SK-N-SH (cell line): ENCODE measurements at regions not wholly inside any gene's neighbourhood (a gene's known extent, or its start where the extent isn't known, plus 50 kb on each side); places are given as distances from the start of the nearest gene placed in this dataset.

ENCODE experiments used
- CTCF ChIA-PET: fragments of 300-600, 350-600 bp; formaldehyde crosslinking; extraction: SDS; loops from one replicate; lab custom pipeline; 2021; lab: Yijun Ruan, JAX
- POLR2A ChIA-PET: fragments of 350-600 bp; sonication (Branson Sonifier 250); formaldehyde crosslinking; extraction: SDS; loops from one replicate; lab custom pipeline; 2020; ENCODE audit warnings: antibody characterized with exemption, inconsistent platforms; lab: Yijun Ruan, JAX
- DNase-seq: peaks from one replicate; pipeline ENCODE4 v3.0.0; 2012
- H2AFZ ChIP-seq: fragments of 200-600 bp; sonication (generic); 2 replicates; pipeline ENCODE4 v1.8.1; 2016; ENCODE audit warnings: antibody characterized with exemption, mild to moderate bottlenecking, low read depth
- H3F3A ChIP-seq: fragments of 200-600 bp; sonication (generic); replicated peaks from 2 replicates; pipeline ENCODE3; 2016; ENCODE audit warnings: antibody characterized with exemption, mild to moderate bottlenecking; ENCODE audit not compliant: insufficient read depth
- H3K27ac ChIP-seq, 2 experiments: fragments of 200-500 bp in 1 of 2; fragments of 200-600 bp in 1 of 2; sonication (Bioruptor generic) in 1 of 2; sonication (generic), shearing (Covaris generic) in 1 of 2; 2 replicates each; pipeline versions ENCODE4 v1.5.1 to v1.6.1; 2014 to 2016; ENCODE audit warnings: low read depth in 2 of 2, inconsistent platforms in 1 of 2, low read length in 1 of 2, mild to moderate bottlenecking in 1 of 2, mixed read lengths in 1 of 2
- H3K27me3 ChIP-seq: fragments of 200-600 bp; sonication (generic), shearing (Covaris generic); 2 replicates; pipeline ENCODE4 v1.6.1; 2016; ENCODE audit warnings: mixed run types; ENCODE audit not compliant: insufficient read depth
- H3K36me3 ChIP-seq, 2 experiments: fragments of 200-500 bp in 1 of 2; fragments of 200-600 bp in 1 of 2; sonication (Bioruptor generic) in 1 of 2; sonication (generic) in 1 of 2; replicated peaks in 1 of 2; 2 replicates each; pipeline versions ENCODE3 to v1.5.1; 2014 to 2016; ENCODE audit warnings: low read length in 1 of 2, mild to moderate bottlenecking in 1 of 2; ENCODE audit not compliant: insufficient read depth in 2 of 2, control insufficient read depth in 1 of 2
- H3K4me1 ChIP-seq, 2 experiments: fragments of 200-500 bp in 1 of 2; fragments of 200-600 bp in 1 of 2; sonication (Bioruptor generic) in 1 of 2; sonication (generic), shearing (Covaris generic) in 1 of 2; 2 replicates each; pipeline versions ENCODE4 v1.5.1 to v1.6.1; 2014 to 2016; ENCODE audit warnings: low read depth in 1 of 2, low read length in 1 of 2, mixed run types in 1 of 2; ENCODE audit not compliant: insufficient read depth in 2 of 2, control insufficient read depth in 1 of 2
- H3K4me2 ChIP-seq: fragments of 200-600 bp; sonication (generic), shearing (Covaris generic); 2 replicates; pipeline ENCODE4 v1.6.1; 2017; ENCODE audit warnings: mixed run types
- H3K4me3 ChIP-seq, 2 experiments: fragments of 200-500 bp in 1 of 2; fragments of 200-600 bp in 1 of 2; sonication (Bioruptor generic) in 1 of 2; sonication (generic), shearing (Covaris generic) in 1 of 2; 2 replicates each; pipeline versions ENCODE4 v1.5.1 to v1.8.1; 2014 to 2016; ENCODE audit warnings: low read depth in 2 of 2, inconsistent platforms in 1 of 2, low read length in 1 of 2, mild to moderate bottlenecking in 1 of 2, mixed read lengths in 1 of 2, moderate library complexity in 1 of 2
- H3K79me2 ChIP-seq: fragments of 200-600 bp; sonication (generic); 2 replicates; pipeline ENCODE4 v1.8.1; 2017; ENCODE audit warnings: mild to moderate bottlenecking; ENCODE audit not compliant: insufficient read depth
- H3K9ac ChIP-seq: fragments of 200-600 bp; sonication (generic); 2 replicates; pipeline ENCODE4 v1.6.1; 2017; ENCODE audit warnings: mixed run types
- H3K9me2 ChIP-seq: fragments of 200-600 bp; sonication (generic); 2 replicates; pipeline ENCODE4 v1.6.1; 2017; ENCODE audit warnings: mixed run types
- H3K9me3 ChIP-seq: fragments of 200-600 bp; sonication (generic); 2 replicates; pipeline ENCODE4 v1.6.1; 2017; ENCODE audit warnings: mixed run types, mild to moderate bottlenecking, moderate library complexity
- H4K20me1 ChIP-seq: fragments of 200-600 bp; sonication (generic); 2 replicates; pipeline ENCODE4 v1.6.1; 2017; ENCODE audit warnings: mild to moderate bottlenecking, mixed run types; ENCODE audit not compliant: insufficient read depth
- ELF1 ChIP-seq: IDR thresholded peaks from 2 replicates; pipeline ENCODE4 v1.4.0; 2012
- EP300 ChIP-seq, 2 experiments: IDR thresholded peaks; 2 replicates each; pipeline versions ENCODE4 v1.4.0 to v1.6.1; 2012; ENCODE audit warnings: borderline replicate concordance in 1 of 2, low read depth in 1 of 2, low read length in 1 of 2
- FOSL2 ChIP-seq: IDR thresholded peaks from 2 replicates; pipeline ENCODE4 v1.4.0; 2012; ENCODE audit warnings: low read depth, mild to moderate bottlenecking, moderate library complexity, borderline replicate concordance
- FOXJ3 ChIP-seq: sonication (generic); formaldehyde crosslinking; IDR thresholded peaks from 2 replicates; pipeline ENCODE4 v1.5.1; 2020; ENCODE audit warnings: mild to moderate bottlenecking, missing genetic modification reagents
- NFIC ChIP-seq: IDR thresholded peaks from 2 replicates; pipeline ENCODE4 v1.4.0; 2012; ENCODE audit warnings: borderline replicate concordance
- RAD21 ChIP-seq: IDR thresholded peaks from 2 replicates; pipeline ENCODE4 v1.6.1; 2012; ENCODE audit warnings: mild to moderate bottlenecking, low read length
- RFX5 ChIP-seq: IDR thresholded peaks from 2 replicates; pipeline ENCODE4 v1.6.1; 2012; ENCODE audit warnings: mild to moderate bottlenecking, improper control_type of control experiment, low read length
- SIN3A ChIP-seq: IDR thresholded peaks from 2 replicates; pipeline ENCODE4 v1.6.1; 2012; ENCODE audit warnings: low read depth, mild to moderate bottlenecking, low read length, moderate library complexity, borderline replicate concordance
- YY1 ChIP-seq: IDR thresholded peaks from 2 replicates; pipeline ENCODE4 v1.4.0; 2012; ENCODE audit warnings: low read depth, mild to moderate bottlenecking
- WGBS: methylation state at CpG from one replicate; pipeline ENCODE4 v1.1.6; 2017; ENCODE audit warnings: low lambda C conversion rate; 5-methylcytosine and 5-hydroxymethylcytosine counted together
- TF ChIP-seq, protein P1 (sequence below): IDR thresholded peaks from 2 replicates; pipeline ENCODE4 v1.6.1; 2012; ENCODE audit warnings: mild to moderate bottlenecking, low read depth, low read length, moderate library complexity
- TF ChIP-seq, protein P2 (sequence below): IDR thresholded peaks from 2 replicates; pipeline ENCODE4 v1.4.0; 2012; ENCODE audit warnings: low read depth, borderline replicate concordance
- TF ChIP-seq, protein P3 (sequence below): fragments of 200-600 bp; sonication (generic); IDR thresholded peaks from 2 replicates; pipeline ENCODE4 v1.6.1; 2017; ENCODE audit warnings: antibody characterized with exemption, mild to moderate bottlenecking, moderate library complexity
- TF ChIP-seq, protein P4 (sequence below): fragments of 150-350 bp; IDR thresholded peaks from 2 replicates; pipeline ENCODE4 v1.6.1; 2017; ENCODE audit warnings: antibody characterized with exemption, low read length, low read depth, borderline replicate concordance

DNA sequence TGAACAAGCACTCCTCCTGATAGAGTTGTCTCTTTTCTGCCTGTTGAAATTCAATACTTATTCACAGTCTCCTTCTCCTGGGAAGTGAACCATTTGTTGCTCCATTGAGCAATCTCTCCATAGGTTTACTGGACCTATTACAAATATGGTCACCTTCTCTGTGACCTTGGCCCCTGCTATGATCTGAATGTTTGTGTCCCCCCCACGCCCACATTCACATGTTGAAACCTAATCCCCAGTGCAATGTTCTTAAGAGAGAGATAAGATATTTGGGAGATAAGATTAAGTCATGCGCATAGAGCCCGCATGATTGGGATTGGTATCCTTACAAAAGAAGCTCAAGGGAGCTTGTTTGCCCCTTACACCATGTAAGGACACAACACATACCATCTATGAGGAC lies 54.1 kb upstream of the GABRE start:
- ChIA-PET CTCF (no interaction called here), POLR2A (no interaction called here)
- no peaks in the 10 kb centered on the region for H3K9me2 ChIP-seq
- H3K9me3 ChIP-seq = no peaks in the 10 kb centered on the region
- H3K27me3 ChIP-seq = no peaks in the 10 kb centered on the region; the same call in 1 of the 2 replicates
- no peak for DNase-seq
- no peaks in the 10 kb centered on the region for H3F3A ChIP-seq
- no peaks in the 10 kb centered on the region for H3K36me3 ChIP-seq
- H3K9ac ChIP-seq = no peak overlapping the region
- H3K4me2 ChIP-seq = no peak overlapping the region
- H3K4me3 ChIP-seq = no peak overlapping the region
- no peak overlapping the region for H3K27ac ChIP-seq
- H3K79me2 ChIP-seq = no peaks in the 10 kb centered on the region
- H2AFZ ChIP-seq = no peak overlapping the region
- no peaks in the 10 kb centered on the region for H3K4me1 ChIP-seq
- H4K20me1 ChIP-seq = no peaks in the 10 kb centered on the region
- TF ChIP-seq SIN3A = no peak
- TF ChIP-seq, protein P1, sequence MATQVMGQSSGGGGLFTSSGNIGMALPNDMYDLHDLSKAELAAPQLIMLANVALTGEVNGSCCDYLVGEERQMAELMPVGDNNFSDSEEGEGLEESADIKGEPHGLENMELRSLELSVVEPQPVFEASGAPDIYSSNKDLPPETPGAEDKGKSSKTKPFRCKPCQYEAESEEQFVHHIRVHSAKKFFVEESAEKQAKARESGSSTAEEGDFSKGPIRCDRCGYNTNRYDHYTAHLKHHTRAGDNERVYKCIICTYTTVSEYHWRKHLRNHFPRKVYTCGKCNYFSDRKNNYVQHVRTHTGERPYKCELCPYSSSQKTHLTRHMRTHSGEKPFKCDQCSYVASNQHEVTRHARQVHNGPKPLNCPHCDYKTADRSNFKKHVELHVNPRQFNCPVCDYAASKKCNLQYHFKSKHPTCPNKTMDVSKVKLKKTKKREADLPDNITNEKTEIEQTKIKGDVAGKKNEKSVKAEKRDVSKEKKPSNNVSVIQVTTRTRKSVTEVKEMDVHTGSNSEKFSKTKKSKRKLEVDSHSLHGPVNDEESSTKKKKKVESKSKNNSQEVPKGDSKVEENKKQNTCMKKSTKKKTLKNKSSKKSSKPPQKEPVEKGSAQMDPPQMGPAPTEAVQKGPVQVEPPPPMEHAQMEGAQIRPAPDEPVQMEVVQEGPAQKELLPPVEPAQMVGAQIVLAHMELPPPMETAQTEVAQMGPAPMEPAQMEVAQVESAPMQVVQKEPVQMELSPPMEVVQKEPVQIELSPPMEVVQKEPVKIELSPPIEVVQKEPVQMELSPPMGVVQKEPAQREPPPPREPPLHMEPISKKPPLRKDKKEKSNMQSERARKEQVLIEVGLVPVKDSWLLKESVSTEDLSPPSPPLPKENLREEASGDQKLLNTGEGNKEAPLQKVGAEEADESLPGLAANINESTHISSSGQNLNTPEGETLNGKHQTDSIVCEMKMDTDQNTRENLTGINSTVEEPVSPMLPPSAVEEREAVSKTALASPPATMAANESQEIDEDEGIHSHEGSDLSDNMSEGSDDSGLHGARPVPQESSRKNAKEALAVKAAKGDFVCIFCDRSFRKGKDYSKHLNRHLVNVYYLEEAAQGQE = no peak
- TF ChIP-seq FOSL2 = no peak
- 28% methylated on average over 3 of the region's 3 CpGs for WGBS

DNA sequence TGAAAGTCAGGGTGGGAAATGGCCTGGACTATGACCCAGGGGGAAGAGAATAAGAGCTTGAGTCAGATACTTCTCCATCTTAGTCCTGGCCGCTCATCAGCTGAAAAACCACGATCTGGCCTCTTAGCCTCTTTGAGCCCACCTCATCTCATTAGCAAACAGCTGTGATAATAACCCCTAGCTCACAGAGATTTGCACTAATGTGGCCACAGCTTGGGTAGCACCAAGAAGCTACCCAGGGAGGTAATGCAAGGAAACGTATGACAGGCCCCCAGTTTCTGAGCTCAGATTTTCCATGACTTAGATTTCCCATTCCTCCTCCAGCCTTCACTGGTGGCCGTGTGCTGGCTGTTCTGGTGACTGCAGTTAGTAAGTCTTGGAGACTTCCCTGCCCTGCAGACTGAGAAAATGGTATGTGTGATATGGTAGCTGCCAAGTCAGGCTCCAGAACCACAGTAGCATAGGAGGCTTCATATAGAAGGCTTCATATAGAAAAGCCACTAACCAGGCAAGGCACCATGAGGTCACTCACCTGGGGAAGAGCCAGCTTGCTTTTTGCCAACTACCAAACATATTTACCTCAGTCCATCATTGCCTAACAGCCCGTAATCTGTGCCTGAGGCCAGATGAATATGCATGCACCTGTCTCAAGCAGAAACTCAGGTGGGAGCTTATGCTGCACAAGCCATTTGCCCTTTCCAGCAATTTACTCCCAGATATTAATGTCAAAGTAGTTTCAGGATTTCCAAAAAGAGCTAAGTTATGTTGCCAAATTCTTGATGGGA lies 51.4 kb upstream of the GABRE start:
- Histone ChIP-seq H3K9me2 (no peaks in the 10 kb centered on the region), H3K4me1 (no peaks in the 10 kb centered on the region), H2AFZ (no peak overlapping the region), H3K27ac (no peak overlapping the region), H3K4me2 (no peak overlapping the region), H3K4me3 (no peak overlapping the region), H3K36me3 (no peaks in the 10 kb centered on the region), H3K79me2 (no peaks in the 10 kb centered on the region), H3K27me3 (no peaks in the 10 kb centered on the region; the same call in 1 of the 2 replicates), H3K9me3 (no peaks in the 10 kb centered on the region), H3F3A (no peaks in the 10 kb centered on the region), H4K20me1 (no peaks in the 10 kb centered on the region), H3K9ac (no peak overlapping the region)
- 12% methylated on average over 5 of the region's 5 CpGs for WGBS
- ChIA-PET POLR2A (no interaction called here), CTCF (no interaction called here)
- no peak for DNase-seq
- TF ChIP-seq NFIC (no peak), FOXJ3 (CRISPR knock-in tag) (no peak), YY1 (no peak), FOSL2 (no peak), RAD21 (no peak), ELF1 (no peak), RFX5 (no peak), EP300 (IDR thresholded peaks at IDR 0.05; ENCODE audit: borderline replicate concordance in 1 of 2, low read depth in 1 of 2, low read length in 1 of 2) (no peak)
- TF ChIP-seq, protein P2, sequence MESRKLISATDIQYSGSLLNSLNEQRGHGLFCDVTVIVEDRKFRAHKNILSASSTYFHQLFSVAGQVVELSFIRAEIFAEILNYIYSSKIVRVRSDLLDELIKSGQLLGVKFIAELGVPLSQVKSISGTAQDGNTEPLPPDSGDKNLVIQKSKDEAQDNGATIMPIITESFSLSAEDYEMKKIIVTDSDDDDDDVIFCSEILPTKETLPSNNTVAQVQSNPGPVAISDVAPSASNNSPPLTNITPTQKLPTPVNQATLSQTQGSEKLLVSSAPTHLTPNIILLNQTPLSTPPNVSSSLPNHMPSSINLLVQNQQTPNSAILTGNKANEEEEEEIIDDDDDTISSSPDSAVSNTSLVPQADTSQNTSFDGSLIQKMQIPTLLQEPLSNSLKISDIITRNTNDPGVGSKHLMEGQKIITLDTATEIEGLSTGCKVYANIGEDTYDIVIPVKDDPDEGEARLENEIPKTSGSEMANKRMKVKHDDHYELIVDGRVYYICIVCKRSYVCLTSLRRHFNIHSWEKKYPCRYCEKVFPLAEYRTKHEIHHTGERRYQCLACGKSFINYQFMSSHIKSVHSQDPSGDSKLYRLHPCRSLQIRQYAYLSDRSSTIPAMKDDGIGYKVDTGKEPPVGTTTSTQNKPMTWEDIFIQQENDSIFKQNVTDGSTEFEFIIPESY = no peak
- TF ChIP-seq, protein P3, sequence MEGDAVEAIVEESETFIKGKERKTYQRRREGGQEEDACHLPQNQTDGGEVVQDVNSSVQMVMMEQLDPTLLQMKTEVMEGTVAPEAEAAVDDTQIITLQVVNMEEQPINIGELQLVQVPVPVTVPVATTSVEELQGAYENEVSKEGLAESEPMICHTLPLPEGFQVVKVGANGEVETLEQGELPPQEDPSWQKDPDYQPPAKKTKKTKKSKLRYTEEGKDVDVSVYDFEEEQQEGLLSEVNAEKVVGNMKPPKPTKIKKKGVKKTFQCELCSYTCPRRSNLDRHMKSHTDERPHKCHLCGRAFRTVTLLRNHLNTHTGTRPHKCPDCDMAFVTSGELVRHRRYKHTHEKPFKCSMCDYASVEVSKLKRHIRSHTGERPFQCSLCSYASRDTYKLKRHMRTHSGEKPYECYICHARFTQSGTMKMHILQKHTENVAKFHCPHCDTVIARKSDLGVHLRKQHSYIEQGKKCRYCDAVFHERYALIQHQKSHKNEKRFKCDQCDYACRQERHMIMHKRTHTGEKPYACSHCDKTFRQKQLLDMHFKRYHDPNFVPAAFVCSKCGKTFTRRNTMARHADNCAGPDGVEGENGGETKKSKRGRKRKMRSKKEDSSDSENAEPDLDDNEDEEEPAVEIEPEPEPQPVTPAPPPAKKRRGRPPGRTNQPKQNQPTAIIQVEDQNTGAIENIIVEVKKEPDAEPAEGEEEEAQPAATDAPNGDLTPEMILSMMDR = no peak
- TF ChIP-seq, protein P4, sequence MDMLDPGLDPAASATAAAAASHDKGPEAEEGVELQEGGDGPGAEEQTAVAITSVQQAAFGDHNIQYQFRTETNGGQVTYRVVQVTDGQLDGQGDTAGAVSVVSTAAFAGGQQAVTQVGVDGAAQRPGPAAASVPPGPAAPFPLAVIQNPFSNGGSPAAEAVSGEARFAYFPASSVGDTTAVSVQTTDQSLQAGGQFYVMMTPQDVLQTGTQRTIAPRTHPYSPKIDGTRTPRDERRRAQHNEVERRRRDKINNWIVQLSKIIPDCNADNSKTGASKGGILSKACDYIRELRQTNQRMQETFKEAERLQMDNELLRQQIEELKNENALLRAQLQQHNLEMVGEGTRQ = no peak
